ENCODE measurements at regions not wholly inside any gene's neighbourhood (a gene's known extent, or its start where the extent isn't known, plus 50 kb on each side); places are given as distances from the start of the nearest gene placed in this dataset.
"Not testable (repeated sequence)": the region's sequence is repeated elsewhere in the genome, so short reads cannot be mapped to it uniquely, and the experiment has no call there.

GRCh38 chr21:35164971-35165483, 115.9 kb upstream of the RUNX1 start:
- DNase-seq (ENCODE audit: low read depth): no peak

GRCh38 chr21:35164380-35164779, 115.3 kb upstream of the RUNX1 start:
- no peak for DNase-seq (ENCODE audit: low read depth)

GRCh38 chr21:35163411-35163810, 114.3 kb upstream of the RUNX1 start:
- DNase-seq (ENCODE audit: low read depth): no peak

- no peak for DNase-seq (ENCODE audit: low read depth)
These were observed 113.7 kb upstream of the RUNX1 start for GRCh38 chr21:35162831-35163230.

GRCh38 chr21:35159881-35160280, 110.8 kb upstream of the RUNX1 start:
- DNase-seq (ENCODE audit: low read depth): no peak

- not testable (repeated sequence) for DNase-seq (ENCODE audit: low read depth)
These were observed 108.3 kb upstream of the RUNX1 start for GRCh38 chr21:35157374-35157773.

- DNase-seq (ENCODE audit: low read depth): no peak
These were observed 107.5 kb upstream of the RUNX1 start for GRCh38 chr21:35156293-35157278.

GRCh38 chr21:35154788-35155187, 105.7 kb upstream of the RUNX1 start:
- no peak for DNase-seq (ENCODE audit: low read depth)

- no peak for DNase-seq (ENCODE audit: low read depth)
These were observed 104.6 kb upstream of the RUNX1 start for GRCh38 chr21:35153671-35154070.

GRCh38 chr21:35150562-35151226, 101.6 kb upstream of the RUNX1 start:
- DNase-seq (ENCODE audit: low read depth): no peak

- no peak for DNase-seq (ENCODE audit: low read depth)
These were observed 100.6 kb upstream of the RUNX1 start for GRCh38 chr21:35149698-35150097.

GRCh38 chr21:35147439-35147838, 98.3 kb upstream of the RUNX1 start:
- DNase-seq (ENCODE audit: low read depth): no peak

GRCh38 chr21:35145626-35146233, 96.6 kb upstream of the RUNX1 start:
- no peak for DNase-seq (ENCODE audit: low read depth)

- no peak for DNase-seq (ENCODE audit: low read depth)
These were observed 95.9 kb upstream of the RUNX1 start for GRCh38 chr21:35144978-35145377.

GRCh38 chr21:35142036-35142815, 93.1 kb upstream of the RUNX1 start:
- DNase-seq (ENCODE audit: low read depth): no peak

GRCh38 chr21:35139382-35139715, 90.2 kb upstream of the RUNX1 start:
- no peak for DNase-seq (ENCODE audit: low read depth)

GRCh38 chr21:35138665-35139381, 89.7 kb upstream of the RUNX1 start:
- DNase-seq (ENCODE audit: low read depth): peak; percentile 41

- no peak for DNase-seq (ENCODE audit: low read depth)
These were observed 87.6 kb upstream of the RUNX1 start for GRCh38 chr21:35136586-35137219.

GRCh38 chr21:35136106-35136505, 87.0 kb upstream of the RUNX1 start:
- DNase-seq (ENCODE audit: low read depth): no peak

GRCh38 chr21:35135481-35135880, 86.4 kb upstream of the RUNX1 start:
- no peak for DNase-seq (ENCODE audit: low read depth)

GRCh38 chr21:35134309-35134708, 85.2 kb upstream of the RUNX1 start:
- no peak for DNase-seq (ENCODE audit: low read depth)
